GM18511 (cell line): ENCODE measurements at regions not wholly inside any gene's neighbourhood (a gene's known extent, or its start where the extent isn't known, plus 50 kb on each side); places are given as distances from the start of the nearest gene placed in this dataset.
A peak's percentile ranks its signal among the peaks of the same experiment; 100 is the strongest.

Experiments used
- ATAC-seq: cut with Tn5 transposase; IDR thresholded peaks from one replicate; pipeline ENCODE4 v1.9.1; 2021; ENCODE audit warnings: mild to moderate bottlenecking, moderate library complexity; ENCODE audit not compliant: unreplicated experiment

DNA sequence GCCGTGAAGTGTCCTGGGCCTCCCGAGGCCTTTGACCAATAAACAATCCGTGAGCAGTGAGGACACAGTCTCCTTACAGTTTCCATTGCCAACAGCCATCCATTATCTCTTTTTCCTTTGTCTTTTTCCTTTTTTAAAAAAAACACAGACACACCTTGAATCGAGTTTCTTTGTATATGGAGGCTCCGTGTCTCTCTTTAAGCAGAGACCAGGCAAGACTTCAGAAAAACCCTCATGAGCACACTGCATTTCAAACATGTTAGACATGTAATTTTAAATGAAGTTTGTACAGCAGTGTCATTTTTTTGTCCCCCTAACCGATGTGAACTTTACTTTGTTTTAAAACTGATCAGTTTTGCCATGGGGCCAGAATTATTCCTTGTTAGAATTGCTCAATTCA lies 111.1 kb downstream of the SPTSSA start:
- no peak for ATAC-seq

DNA sequence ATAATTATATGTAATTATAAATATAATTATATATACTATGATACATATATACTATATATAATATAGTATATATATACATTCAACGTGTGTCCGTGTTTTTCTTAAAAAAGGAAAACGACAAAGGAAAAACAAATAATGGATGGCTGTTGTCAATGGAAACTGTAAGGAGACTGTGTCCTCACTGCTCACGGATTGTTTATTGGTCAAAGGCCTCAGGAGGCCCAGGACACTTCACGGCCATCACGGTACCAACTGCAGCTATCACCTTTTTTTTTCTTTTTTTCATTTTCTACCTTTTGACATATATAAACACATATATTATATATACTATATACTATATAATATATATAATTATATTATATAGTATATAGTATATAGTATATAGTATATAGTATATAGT lies 113.4 kb downstream of the SPTSSA start:
- no peak for ATAC-seq

DNA sequence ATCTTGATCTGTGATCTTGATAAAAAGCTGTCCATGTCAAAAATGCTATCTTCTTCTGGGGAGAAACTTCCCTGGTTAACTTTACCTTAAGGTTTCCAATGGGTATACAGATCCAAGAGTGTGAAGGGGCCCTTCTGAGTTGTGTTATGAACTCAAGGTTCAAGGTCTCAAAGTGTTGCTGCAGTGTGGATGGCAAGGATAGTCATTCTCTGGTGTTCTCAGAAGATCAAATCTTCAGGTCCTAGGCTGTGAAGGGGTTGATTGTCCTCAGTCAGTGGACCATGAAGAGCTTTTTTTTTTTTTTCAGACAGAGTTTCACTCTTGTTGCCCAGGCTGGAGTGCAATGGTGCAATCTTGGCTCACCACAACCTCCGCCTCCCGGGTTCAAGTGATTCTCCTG lies 114.4 kb downstream of the SPTSSA start:
- ATAC-seq = peak; percentile 86

DNA sequence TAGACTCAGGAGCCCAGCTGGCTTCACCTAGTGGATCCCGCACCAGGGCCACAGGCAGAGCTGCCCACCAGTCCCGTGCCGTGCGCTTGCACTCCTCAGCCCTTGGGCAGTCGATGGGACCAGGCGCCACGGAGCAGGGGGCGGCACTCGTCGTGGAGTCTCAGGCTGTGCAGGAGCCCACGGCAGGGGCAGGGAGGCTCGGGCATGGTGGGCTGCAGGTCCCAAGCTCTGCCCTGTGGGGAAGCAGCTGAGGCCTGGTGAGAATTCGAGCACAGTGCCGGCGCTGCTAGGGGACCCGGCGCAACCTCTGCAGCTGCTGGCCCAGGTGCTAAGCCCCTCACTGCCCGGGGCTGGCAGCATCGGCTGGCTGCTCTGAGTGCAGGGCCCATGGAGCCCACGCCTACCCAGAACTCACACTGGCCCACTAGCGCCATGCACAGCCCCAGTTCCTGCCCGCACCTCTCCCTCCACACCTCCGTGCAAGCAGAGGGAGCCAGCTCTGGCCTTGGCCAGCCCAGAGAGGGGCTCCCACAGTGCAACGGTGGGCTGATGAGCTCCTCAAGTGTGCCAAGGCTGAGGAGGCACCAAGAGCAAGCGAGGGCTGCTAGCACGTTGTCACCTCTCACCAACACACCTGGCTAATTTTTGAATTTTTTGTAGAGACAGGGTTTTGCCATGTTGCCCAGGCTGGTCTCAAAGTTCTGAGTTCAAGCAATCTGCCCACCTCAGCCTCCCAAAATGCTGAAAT lies 116.1 kb downstream of the SPTSSA start:
- no peak for ATAC-seq

DNA sequence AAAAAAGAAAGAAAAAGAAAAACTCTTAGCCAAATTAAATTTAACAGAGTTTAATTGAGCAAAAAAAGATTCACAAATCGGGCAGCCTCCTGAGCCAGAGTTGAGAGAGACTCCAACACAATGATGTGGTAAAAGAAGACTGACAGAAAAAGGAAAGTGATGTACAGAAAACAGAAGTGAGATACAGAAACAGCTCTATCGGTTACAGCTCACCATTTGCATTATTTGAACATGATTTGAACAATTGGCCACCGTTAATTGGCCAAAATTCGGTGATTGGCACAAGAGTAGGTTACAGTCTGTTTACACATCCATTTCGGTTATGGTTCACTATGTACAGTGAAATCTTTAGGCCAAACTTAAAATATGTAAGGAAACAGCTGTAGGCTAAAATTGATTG lies 117.7 kb downstream of the SPTSSA start:
- no peak for ATAC-seq

DNA sequence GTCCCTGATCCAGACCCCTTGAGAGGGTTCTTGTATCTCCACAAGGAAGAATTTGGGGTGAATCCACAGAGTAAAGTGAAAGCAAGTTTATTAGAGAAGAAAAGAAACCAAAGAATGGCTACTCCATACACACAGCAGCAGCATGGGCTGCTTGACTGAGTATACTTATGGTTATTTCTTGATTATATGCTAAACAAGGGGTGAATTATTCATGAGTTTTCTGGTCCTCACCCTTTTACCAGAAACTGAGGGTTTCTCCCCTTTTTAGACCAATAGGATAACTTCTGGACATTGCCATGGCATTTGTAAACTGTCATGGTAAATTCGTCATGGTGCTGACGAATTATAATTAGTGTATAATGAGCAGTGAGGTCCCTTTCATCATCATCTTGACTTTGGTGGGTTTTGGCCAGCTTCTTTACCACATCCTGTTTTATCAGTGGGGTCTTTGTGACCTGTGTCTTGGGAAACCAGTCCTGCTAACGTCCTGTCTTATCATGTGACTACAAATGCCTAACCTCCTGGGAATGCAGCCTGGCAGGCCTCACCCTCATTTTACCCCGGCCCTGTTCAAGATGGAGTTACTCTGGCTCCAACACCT lies 121.9 kb downstream of the SPTSSA start:
- ATAC-seq = no peak

DNA sequence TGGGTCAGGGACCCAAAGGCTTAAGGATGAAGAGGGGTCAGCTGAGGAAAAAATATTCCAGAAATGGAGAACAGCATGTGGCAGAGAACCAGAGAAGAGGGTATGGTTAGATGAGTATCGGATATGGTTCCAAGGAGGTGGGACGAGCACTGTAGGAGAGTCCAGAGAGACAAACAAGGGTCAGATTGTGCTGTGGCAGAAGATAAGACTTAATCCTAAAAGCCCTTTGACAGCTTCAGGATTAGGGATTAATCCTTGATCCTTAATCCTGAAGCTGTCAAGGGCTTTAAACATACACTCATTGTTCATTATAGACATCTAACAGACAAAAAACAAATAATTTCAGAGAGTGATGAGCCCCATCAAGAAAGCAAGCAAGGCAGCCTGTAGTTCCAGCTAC lies 124.0 kb downstream of the SPTSSA start:
- no peak for ATAC-seq

DNA sequence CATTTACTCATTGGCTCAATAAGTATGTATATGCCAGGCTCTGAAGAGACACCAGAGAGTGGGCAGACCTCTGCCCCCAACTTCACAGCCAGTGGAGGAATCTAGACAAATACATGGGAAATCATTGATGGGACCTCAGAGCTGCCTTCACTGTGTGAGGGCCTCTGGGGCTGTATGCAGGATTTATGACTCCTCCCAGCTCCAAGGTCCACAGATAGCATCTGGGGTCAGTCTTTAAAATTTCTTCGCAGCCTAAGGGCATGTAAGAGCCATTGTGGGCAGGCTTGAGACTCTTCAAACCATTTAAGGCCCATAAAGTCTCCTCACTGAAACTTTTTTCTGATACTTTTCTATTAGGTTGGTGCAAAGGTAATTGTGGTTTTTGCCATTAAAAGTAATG lies 125.5 kb downstream of the SPTSSA start:
- no peak for ATAC-seq

DNA sequence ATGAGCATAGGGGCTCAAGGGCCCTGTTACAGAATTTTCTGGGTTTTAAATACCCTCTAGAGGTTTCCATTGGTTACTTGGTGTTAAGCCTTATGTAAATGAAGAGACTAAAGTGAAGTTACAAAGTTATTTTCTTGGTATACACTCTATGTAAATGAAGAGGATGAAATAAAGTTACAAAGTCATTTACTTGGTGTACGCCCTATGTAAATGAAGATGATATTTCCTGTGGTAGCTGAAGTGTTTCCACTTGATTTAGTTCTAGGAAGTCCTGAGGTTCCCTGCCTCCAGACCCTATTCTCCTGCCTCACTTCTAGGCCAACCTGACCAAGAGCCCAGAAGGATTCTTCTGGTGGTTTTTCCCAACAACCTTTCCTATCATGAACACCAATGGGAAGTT lies 126.1 kb downstream of the SPTSSA start:
- no peak for ATAC-seq

DNA sequence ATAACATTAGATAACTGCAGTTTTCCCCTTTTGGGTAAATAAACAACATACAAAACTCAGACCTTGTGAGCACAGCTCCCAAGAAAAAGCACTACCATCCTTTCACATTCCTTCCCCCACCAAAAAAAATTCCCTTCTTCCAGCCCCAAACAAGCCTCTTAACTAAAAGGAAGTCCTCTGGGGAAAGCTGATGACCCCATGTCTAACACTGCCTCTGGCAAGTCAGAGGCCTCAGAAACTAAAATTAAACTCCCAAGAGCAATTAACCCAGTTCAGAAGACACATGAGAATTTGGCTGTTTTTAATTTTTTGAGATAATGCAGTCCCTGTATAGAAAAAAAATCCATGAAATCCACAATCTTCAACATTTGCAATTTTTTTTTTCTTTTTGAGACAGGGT lies 127.7 kb downstream of the SPTSSA start:
- ATAC-seq = no peak

DNA sequence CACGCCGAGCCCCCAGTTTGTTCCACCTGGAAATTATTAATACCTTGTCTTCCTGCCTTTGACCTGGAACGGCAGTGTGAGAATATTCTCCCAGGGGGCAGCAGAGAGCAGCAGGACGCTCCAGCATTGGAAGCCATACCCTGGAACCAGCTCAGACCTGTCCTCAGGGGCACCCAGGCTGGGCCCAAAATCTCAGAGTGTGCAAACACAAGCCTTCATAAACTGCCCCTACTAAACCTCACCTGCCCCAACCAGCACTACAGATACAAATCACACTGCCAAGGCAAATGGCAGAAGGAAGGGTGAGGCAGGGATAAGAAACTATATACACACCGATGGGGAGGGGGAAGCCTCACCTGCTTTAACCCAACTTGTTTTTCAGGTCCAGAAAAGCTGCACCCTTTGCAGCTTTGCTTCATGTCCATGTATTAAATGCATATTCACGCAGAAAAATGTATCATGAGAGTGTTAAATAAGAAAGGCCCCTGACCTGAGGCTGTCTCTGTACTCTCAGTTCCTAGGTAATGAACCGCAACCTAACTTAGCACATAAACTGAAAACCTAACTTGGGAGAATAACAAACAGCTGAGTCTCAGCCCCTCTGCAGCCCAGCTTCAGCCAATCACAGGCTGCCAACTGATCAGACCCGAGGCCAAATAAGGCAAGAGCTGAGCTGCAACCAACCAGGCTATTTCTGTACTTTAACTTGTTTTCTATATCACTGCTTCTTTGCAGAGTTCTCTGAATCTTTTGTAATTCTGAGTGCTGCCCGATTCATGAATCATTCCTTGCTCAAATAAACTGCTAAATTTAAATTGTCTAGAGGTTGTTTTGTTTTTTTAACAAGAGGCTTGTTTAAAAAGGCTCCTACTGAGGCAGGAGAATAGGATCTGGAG lies 130.1 kb downstream of the SPTSSA start:
- peak; percentile 85 for ATAC-seq

DNA sequence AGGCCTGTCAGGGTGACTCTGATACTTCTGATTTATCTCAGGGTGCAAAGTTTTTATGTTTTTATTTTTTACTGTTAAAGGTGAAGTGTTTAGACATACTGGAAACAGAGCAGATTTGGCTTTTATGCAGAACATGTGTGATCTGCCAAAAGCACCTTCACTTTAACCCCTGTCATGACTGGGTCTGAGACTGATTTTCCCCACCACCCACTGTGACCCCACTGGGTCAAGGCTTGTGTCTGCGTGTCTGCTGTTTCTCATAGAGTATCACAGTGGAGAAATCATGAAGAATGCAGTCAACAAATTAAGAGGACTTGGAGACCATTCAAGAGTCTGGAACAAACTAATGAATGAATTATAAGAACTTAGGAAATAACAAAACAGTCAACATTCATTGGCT lies 131.2 kb downstream of the SPTSSA start:
- ATAC-seq = no peak

DNA sequence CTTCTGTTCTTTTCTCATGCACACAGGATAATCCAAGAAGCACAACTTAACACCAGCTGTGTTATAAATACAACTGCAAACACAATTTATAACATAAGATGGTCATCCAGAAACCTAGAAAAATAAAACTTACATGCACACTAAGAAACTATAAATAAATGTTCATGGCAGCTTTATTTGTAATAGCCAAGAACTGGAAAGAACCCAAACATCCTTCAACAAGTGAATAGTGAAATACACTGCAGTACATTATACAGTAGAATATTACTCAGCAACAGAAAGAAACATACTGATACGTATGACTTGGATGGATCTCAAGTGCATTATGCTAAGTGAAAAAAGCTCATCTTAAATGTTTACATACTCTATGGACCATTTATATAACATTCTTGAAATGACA lies 132.7 kb downstream of the SPTSSA start:
- ATAC-seq = no peak

DNA sequence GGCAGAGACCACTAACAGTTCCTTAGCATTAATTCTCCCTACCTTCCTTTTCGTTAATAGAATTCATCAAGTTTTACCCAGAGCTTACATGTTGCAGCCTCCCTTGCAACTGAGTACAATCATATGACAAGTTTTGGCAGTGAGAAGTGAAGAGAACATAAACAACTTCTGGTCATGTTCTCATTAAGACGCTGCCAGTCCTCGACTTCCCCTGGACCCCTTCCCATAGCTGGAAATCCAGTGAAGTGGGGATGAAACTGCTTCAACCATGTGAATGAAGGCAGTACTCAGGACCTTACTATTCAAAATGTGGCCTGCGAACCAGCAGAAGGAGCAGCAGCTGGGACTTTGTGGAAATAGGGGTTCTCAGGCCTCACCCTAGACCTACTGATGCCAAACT lies 133.9 kb downstream of the SPTSSA start:
- no peak for ATAC-seq

DNA sequence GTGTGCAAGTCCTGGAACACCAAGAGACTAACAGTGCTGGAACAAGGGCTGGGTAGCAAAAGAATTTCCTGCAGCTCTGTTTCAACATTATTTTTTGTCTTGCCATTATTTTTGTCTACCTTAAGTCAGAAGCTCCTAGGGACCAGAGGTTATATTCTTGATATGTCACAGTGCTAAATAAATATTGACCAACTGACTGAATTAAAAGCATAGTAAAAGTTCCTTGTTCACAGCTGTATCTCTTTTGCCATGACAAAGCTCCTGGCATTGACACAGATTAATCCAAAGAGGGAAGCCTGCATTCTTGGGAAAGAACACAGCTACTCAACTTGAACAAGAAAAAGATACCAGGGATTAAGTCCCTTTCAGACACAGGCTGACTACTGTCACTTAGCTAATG lies 136.5 kb downstream of the SPTSSA start:
- no peak for ATAC-seq

DNA sequence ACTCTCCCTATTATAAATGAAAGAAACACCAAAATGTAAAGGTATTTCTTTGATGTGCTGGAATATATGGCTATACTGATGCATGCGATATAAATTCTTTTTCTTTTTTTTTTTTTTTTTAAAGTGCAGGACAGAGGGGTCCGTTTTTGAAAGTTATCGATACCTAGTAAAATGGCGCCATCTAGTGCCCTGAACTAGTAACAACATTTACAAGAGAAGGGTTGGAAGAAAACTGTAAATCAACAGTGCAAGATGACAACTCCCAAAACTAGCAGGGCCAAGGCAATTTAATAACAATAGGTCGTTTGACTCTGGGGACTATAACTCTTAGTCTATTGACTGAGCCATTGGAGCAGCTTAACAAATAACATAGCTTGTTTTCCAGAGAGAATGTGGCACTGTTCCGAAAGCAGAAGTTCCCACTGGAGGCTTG lies 137.7 kb downstream of the SPTSSA start:
- no peak for ATAC-seq

DNA sequence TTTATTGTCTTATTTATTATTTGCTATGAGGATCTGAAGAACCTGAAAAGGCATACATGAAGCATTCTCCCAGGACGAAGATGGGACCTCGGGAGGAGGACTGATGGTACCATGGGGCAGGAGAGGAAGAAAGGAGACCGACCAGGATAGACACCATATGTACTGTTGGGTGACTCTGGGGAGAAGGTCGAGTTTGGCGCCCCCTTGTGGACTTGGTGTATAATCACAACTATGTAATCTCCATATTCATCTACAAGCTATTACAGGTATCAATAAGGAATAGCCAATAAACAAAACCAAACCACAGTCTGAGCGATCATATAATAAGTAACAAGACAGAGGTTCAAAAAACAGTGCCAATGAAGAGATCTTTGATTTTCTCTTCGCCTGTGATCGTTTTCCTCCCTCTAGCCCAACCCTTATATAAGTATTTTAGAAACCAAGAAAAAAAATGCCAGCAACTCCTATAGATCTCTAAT lies 139.1 kb downstream of the SPTSSA start:
- ATAC-seq = peak; percentile 85

DNA sequence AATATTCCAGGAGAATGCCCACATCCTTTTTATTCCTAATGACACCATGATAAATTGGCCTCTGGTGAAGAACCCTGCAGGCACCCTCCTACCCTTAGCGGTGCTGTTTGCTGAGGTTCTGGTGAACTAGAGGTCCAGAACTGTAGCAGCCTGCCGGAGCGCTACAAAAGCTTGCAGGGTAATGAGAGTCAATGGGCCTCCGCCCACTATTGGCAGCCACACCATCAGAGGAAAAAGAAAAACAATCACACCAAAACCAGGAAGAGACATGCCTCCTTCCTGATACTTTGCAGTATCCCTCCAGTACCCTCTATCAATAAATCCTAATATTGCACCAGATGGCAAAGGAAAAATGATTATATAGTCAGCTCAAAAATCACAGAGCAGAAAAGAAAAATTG lies 142.9 kb downstream of the SPTSSA start:
- no peak for ATAC-seq

DNA sequence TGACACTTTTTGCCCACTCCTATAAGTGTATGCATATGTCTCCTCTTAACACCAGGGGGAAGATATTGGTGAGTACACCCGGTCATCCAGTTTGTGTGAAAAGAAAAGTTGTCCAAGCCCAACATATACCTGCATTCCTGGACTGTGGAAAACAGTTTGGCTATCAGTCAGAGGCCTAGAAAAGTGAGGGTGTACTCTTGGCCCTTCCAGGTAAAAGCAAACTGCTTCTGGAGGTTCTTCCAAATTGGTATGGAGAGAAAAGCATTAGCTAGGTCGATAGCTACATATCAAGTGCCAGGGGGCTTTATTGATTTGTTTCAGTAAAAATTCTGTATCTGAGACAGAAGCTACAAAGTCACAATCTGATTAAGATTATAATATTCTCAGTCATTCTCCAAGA lies 144.0 kb downstream of the SPTSSA start:
- ATAC-seq = no peak

DNA sequence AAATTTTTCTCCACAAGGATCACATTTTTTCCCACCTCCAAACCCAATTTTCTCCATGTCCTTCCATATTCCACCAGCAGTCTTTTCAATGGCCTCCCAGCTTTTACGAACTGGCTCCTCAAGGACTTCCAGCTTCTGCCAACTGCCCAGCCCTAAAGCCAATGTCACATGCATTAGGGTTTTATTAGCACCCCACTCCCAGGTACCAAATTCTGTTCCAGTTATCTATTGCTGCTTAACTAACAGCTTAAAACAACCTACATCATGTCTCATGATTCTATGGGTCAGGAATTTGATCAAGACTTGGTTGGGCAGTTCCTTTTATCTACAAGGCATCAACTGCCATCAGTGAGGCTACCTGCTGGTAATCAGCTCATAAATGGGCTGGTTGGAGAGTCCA lies 151.3 kb downstream of the SPTSSA start:
- ATAC-seq = no peak

DNA sequence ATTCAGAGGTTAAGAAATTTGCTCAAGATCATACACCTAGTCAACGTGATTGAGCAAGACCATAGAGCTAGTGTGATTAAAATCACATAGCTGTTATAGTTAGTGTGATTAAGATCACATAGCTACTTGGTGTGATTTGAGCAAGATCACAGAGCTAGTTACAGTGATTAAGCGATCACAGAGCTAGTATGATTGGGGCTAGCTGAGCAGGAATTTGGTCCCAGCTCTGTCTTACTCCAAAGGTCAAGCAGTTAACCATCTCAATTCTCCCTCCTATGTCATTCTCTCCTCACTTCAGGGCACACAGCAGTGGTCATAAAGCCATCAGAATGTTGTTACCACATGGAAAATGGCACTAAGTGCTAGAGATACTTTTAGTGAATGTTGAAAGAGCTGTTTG lies 158.2 kb downstream of the SPTSSA start:
- ATAC-seq = no peak

DNA sequence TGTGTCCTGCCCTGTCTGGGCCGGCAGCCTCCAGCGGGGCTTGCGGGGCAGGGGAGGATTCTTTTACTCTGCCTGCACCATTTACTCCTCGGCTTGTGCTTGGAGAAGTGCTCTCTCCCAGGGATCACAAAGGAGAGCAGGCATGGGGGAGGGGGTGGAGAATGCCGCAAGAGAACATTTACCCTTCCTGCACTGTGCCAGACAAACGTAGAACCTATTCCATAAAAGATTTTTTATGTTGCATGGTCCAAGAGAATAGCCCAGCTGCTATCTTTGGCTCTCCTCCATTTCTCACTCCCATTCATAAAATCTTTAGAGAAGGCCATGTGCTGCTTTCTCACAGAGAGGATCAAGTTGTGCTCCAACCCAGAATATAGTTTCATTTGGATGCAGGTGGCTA lies 159.4 kb downstream of the SPTSSA start:
- ATAC-seq = no peak
